GM10248 (cell line): ENCODE measurements at regions not wholly inside any gene's neighbourhood (a gene's known extent, or its start where the extent isn't known, plus 50 kb on each side); places are given as distances from the start of the nearest gene placed in this dataset.

Experiments used
- CTCF ChIA-PET: fragments of 300-600 bp; sonication (Branson Sonifier 250); formaldehyde crosslinking; extraction: SDS; loops from one replicate; lab custom pipeline; 2021; ENCODE audit warnings: antibody characterized with exemption; lab: Yijun Ruan, JAX
- POLR2A ChIA-PET: fragments of 350-650 bp; sonication (Branson Sonifier 250); formaldehyde crosslinking; extraction: SDS; loops from one replicate; lab custom pipeline; 2020; ENCODE audit warnings: antibody characterized with exemption; lab: Yijun Ruan, JAX
- DNase-seq: peaks from one replicate; pipeline ENCODE4 v3.0.0; 2012; ENCODE audit errors: extremely low spot score
- TF ChIP-seq, protein P1 (sequence below): IDR thresholded peaks from 2 replicates; pipeline ENCODE4 v1.5.1; 2012; ENCODE audit warnings: mild to moderate bottlenecking, low read depth; ENCODE audit errors: extremely low read depth, missing control alignments, control extremely low read depth

- ChIA-PET POLR2A (no interaction called here), CTCF (no interaction called here)
- DNase-seq, result no peak
- TF ChIP-seq, protein P1, sequence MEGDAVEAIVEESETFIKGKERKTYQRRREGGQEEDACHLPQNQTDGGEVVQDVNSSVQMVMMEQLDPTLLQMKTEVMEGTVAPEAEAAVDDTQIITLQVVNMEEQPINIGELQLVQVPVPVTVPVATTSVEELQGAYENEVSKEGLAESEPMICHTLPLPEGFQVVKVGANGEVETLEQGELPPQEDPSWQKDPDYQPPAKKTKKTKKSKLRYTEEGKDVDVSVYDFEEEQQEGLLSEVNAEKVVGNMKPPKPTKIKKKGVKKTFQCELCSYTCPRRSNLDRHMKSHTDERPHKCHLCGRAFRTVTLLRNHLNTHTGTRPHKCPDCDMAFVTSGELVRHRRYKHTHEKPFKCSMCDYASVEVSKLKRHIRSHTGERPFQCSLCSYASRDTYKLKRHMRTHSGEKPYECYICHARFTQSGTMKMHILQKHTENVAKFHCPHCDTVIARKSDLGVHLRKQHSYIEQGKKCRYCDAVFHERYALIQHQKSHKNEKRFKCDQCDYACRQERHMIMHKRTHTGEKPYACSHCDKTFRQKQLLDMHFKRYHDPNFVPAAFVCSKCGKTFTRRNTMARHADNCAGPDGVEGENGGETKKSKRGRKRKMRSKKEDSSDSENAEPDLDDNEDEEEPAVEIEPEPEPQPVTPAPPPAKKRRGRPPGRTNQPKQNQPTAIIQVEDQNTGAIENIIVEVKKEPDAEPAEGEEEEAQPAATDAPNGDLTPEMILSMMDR, result no peak
Observed at GRCh38 chr19:31676271-31677004, 327.2 kb upstream of the TSHZ3 start.

DNA sequence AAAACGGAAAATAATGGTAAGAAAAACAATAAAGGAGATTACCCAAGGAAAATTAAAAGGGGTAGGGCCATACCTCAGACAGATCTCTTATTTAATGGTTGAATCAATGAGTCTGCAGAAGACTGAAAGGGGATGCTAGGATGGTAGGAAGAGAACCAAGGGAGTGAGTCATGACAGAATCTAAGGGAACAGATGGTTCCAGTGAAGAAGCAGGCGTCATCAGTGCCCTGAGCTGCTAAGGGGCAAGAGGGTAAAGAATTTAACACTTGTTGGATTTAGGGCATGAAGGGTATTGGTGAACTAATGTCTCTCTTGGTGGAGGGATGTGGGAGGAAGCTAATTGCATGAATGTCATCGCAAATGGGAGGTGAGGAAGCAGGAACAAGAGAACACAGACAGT is 329.2 kb upstream of the TSHZ3 start:
- TF ChIP-seq, protein P1, result no peak
- POLR2A ChIA-PET, result no interaction called here
- CTCF ChIA-PET, result no interaction called here
- DNase-seq, result no peak

DNA sequence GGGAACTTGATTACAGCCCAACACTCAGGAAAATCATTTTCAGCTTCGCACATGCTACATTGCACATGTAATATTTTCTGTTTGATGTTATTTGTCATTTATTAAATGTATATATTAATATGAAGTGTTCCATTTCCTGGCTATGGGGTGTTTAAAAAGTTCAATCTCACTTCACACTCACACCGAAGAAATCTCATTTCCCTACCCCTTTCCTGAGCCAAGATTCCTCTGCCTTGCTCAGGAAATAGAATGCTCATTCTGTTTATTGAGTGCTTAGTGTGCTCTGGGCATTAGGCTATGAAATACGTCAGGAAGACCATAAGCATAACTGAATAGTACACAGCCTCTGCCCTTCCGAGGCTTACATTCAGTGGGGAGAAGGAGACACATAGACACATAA is 331.9 kb upstream of the TSHZ3 start:
- ChIA-PET CTCF (no interaction called here), POLR2A (no interaction called here)
- DNase-seq, result no peak
- TF ChIP-seq, protein P1, result no peak

- CTCF ChIA-PET, result no interaction called here
- no peak for DNase-seq
- POLR2A ChIA-PET, result no interaction called here
- TF ChIP-seq, protein P1, result no peak
Observed at GRCh38 chr19:31693131-31693932, 344.1 kb upstream of the TSHZ3 start.

DNA sequence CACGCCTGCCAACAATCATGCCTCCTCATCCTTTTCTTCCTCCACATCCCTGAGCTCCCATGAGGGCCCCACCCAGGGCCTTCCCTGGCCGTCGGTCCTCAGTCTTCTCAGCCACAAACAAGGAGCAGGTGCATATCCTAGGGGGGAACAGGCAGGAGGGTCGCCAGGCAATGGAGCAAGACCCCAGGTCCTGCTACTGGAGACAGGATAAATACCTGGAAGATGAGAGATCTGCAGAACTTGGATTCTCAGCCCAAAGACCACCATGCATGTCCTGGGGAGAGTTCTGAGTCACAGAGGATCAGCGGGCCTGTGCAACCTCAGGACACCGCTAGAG is 344.7 kb upstream of the TSHZ3 start:
- ChIA-PET POLR2A (no interaction called here), CTCF (no interaction called here)
- no peak for DNase-seq
- TF ChIP-seq, protein P1, result no peak

GRCh38 chr19:31694761-31695160 is 345.5 kb upstream of the TSHZ3 start:
- CTCF ChIA-PET, result no interaction called here
- TF ChIP-seq, protein P1, result no peak
- POLR2A ChIA-PET, result no interaction called here
- DNase-seq, result no peak
